ENCODE measurements at regions not wholly inside any gene's neighbourhood (a gene's known extent, or its start where the extent isn't known, plus 50 kb on each side); places are given as distances from the start of the nearest gene placed in this dataset.

DNA sequence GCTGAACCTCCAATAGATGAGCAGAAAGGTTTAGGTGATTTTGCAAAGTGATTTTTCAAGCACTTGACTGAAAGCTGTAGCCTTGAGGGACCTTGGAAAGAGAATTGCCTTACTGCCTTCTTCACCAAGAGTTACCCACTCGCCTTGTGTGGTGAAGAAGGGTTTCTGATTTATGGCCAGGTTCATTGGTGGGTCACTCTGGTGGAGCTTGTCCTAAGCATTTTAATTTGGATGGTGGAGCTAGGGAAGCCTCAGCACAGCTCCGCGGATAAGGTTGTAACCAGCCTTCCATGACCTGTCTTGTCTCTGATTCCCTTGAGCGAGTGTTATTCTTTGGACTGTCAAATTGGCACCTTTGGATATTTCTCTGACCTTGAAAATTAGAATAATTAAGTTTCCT, 226.4 kb downstream of the FAT3 start:
- Histone ChIP-seq H3K9me3 (ENCODE audit: control extremely low read depth in 1 of 5, control insufficient read depth in 4 of 5, insufficient read depth in 2 of 5, low read depth in 1 of 5, low read length in 4 of 5) (no peaks in the 10 kb centered on the region), H3K27ac (ENCODE audit: insufficient read depth in 1 of 2, low read depth in 1 of 2, low read length in 2 of 2, poor library complexity in 1 of 2, severe bottlenecking in 2 of 2) (no peak overlapping the region), H3K4me3 (ENCODE audit: control insufficient read depth in 1 of 7, extremely low read depth in 1 of 7, insufficient read depth in 4 of 7, low read depth in 2 of 7, low read length in 6 of 7) (no peak overlapping the region), H3K4me1 (ENCODE audit: control extremely low read depth in 1 of 4, control insufficient read depth in 4 of 4, insufficient read depth in 4 of 4, low read length in 3 of 4) (no peaks in the 10 kb centered on the region), H3K36me3 (ENCODE audit: control insufficient read depth in 4 of 4, insufficient read depth in 4 of 4, low read length in 3 of 4) (no peaks in the 10 kb centered on the region), H3K27me3 (replicated peaks in 2 of 5; ENCODE audit: control insufficient read depth in 4 of 5, insufficient read depth in 5 of 5, low read length in 4 of 5) (no peaks in the 10 kb centered on the region)
- POLR2A ChIA-PET, result no interaction called here
- CTCF ChIA-PET, result interaction anchor here (0.8 kb wide), 1 partner anchor 514 kb away, joined by 3 read pairs; no protein-coding TSS in a partner anchor
- DNase-seq, result no peak
- WGBS (ENCODE audit: insufficient coverage), result 94% methylated on average over 3 of the region's 4 CpGs

- CTCF ChIA-PET, result no interaction called here
- H3K4me3 ChIP-seq (ENCODE audit: control insufficient read depth in 1 of 7, extremely low read depth in 1 of 7, insufficient read depth in 4 of 7, low read depth in 2 of 7, low read length in 6 of 7), result no peak overlapping the region
- H3K27ac ChIP-seq (ENCODE audit: insufficient read depth in 1 of 2, low read depth in 1 of 2, low read length in 2 of 2, poor library complexity in 1 of 2, severe bottlenecking in 2 of 2), result no peak overlapping the region
- 100% methylated on average over 1 of the region's 3 CpGs for WGBS (ENCODE audit: insufficient coverage)
- POLR2A ChIA-PET, result no interaction called here
- H3K36me3 ChIP-seq (ENCODE audit: control insufficient read depth in 4 of 4, insufficient read depth in 4 of 4, low read length in 3 of 4), result no peaks in the 10 kb centered on the region
- H3K9me3 ChIP-seq (ENCODE audit: control extremely low read depth in 1 of 5, control insufficient read depth in 4 of 5, insufficient read depth in 2 of 5, low read depth in 1 of 5, low read length in 4 of 5), result no peaks in the 10 kb centered on the region
- DNase-seq, result no peak
- H3K4me1 ChIP-seq (ENCODE audit: control extremely low read depth in 1 of 4, control insufficient read depth in 4 of 4, insufficient read depth in 4 of 4, low read length in 3 of 4), result no peaks in the 10 kb centered on the region
- H3K27me3 ChIP-seq (replicated peaks in 2 of 5; ENCODE audit: control insufficient read depth in 4 of 5, insufficient read depth in 5 of 5, low read length in 4 of 5), result no peaks in the 10 kb centered on the region
Measured at GRCh38 chr11:92453055-92453454, 228.4 kb downstream of the FAT3 start.

GRCh38 chr11:92455210-92455790, 230.7 kb downstream of the FAT3 start:
- POLR2A ChIA-PET, result interaction anchor here (0.7 kb wide), 1 partner anchor 1890 kb away, joined by 3 read pairs; no protein-coding TSS in a partner anchor
- CTCF ChIA-PET, result no interaction called here

GRCh38 chr11:92457250-92457649, 232.6 kb downstream of the FAT3 start:
- no peaks in the 10 kb centered on the region for H3K27me3 ChIP-seq (replicated peaks in 2 of 5; ENCODE audit: control insufficient read depth in 4 of 5, insufficient read depth in 5 of 5, low read length in 4 of 5)
- H3K4me1 ChIP-seq (ENCODE audit: control extremely low read depth in 1 of 4, control insufficient read depth in 4 of 4, insufficient read depth in 4 of 4, low read length in 3 of 4), result no peaks in the 10 kb centered on the region
- H3K27ac ChIP-seq (ENCODE audit: insufficient read depth in 1 of 2, low read depth in 1 of 2, low read length in 2 of 2, poor library complexity in 1 of 2, severe bottlenecking in 2 of 2), result no peak overlapping the region

More at GRCh38 chr11:92455210-92455790, 230.7 kb downstream of the FAT3 start:
- WGBS (ENCODE audit: insufficient coverage), result no CpG with 5 or more reads among the region's 2 CpGs
- H3K4me1 ChIP-seq (ENCODE audit: control extremely low read depth in 1 of 4, control insufficient read depth in 4 of 4, insufficient read depth in 4 of 4, low read length in 3 of 4), result no peaks in the 10 kb centered on the region
- no peak overlapping the region for H3K4me3 ChIP-seq (ENCODE audit: control insufficient read depth in 1 of 7, extremely low read depth in 1 of 7, insufficient read depth in 4 of 7, low read depth in 2 of 7, low read length in 6 of 7)
- DNase-seq, result no peak
- no peaks in the 10 kb centered on the region for H3K9me3 ChIP-seq (ENCODE audit: control extremely low read depth in 1 of 5, control insufficient read depth in 4 of 5, insufficient read depth in 2 of 5, low read depth in 1 of 5, low read length in 4 of 5)
- no peak overlapping the region for H3K27ac ChIP-seq (ENCODE audit: insufficient read depth in 1 of 2, low read depth in 1 of 2, low read length in 2 of 2, poor library complexity in 1 of 2, severe bottlenecking in 2 of 2)
- H3K36me3 ChIP-seq (ENCODE audit: control insufficient read depth in 4 of 4, insufficient read depth in 4 of 4, low read length in 3 of 4), result no peaks in the 10 kb centered on the region
- H3K27me3 ChIP-seq (replicated peaks in 2 of 5; ENCODE audit: control insufficient read depth in 4 of 5, insufficient read depth in 5 of 5, low read length in 4 of 5), result no peaks in the 10 kb centered on the region

GRCh38 chr11:92458486-92458885, 233.9 kb downstream of the FAT3 start:
- Histone ChIP-seq H3K36me3 (ENCODE audit: control insufficient read depth in 4 of 4, insufficient read depth in 4 of 4, low read length in 3 of 4) (no peaks in the 10 kb centered on the region), H3K9me3 (ENCODE audit: control extremely low read depth in 1 of 5, control insufficient read depth in 4 of 5, insufficient read depth in 2 of 5, low read depth in 1 of 5, low read length in 4 of 5) (no peaks in the 10 kb centered on the region), H3K27ac (ENCODE audit: insufficient read depth in 1 of 2, low read depth in 1 of 2, low read length in 2 of 2, poor library complexity in 1 of 2, severe bottlenecking in 2 of 2) (no peak overlapping the region), H3K4me1 (ENCODE audit: control extremely low read depth in 1 of 4, control insufficient read depth in 4 of 4, insufficient read depth in 4 of 4, low read length in 3 of 4) (no peaks in the 10 kb centered on the region), H3K4me3 (ENCODE audit: control insufficient read depth in 1 of 7, extremely low read depth in 1 of 7, insufficient read depth in 4 of 7, low read depth in 2 of 7, low read length in 6 of 7) (no peak overlapping the region), H3K27me3 (replicated peaks in 2 of 5; ENCODE audit: control insufficient read depth in 4 of 5, insufficient read depth in 5 of 5, low read length in 4 of 5) (no peaks in the 10 kb centered on the region)
- CTCF ChIA-PET, result interaction anchor here (1.6 kb wide), 1 partner anchor 13 kb away, joined by 4 read pairs; no protein-coding TSS in a partner anchor
- no peak for DNase-seq
- POLR2A ChIA-PET, result no interaction called here

More at GRCh38 chr11:92457250-92457649, 232.6 kb downstream of the FAT3 start:
- WGBS (ENCODE audit: insufficient coverage), result no CpG with 5 or more reads among the region's 1 CpG
- Histone ChIP-seq H3K36me3 (ENCODE audit: control insufficient read depth in 4 of 4, insufficient read depth in 4 of 4, low read length in 3 of 4) (no peaks in the 10 kb centered on the region), H3K9me3 (ENCODE audit: control extremely low read depth in 1 of 5, control insufficient read depth in 4 of 5, insufficient read depth in 2 of 5, low read depth in 1 of 5, low read length in 4 of 5) (no peaks in the 10 kb centered on the region), H3K4me3 (ENCODE audit: control insufficient read depth in 1 of 7, extremely low read depth in 1 of 7, insufficient read depth in 4 of 7, low read depth in 2 of 7, low read length in 6 of 7) (no peak overlapping the region)
- CTCF ChIA-PET, result no interaction called here
- POLR2A ChIA-PET, result no interaction called here
- DNase-seq, result no peak

DNA sequence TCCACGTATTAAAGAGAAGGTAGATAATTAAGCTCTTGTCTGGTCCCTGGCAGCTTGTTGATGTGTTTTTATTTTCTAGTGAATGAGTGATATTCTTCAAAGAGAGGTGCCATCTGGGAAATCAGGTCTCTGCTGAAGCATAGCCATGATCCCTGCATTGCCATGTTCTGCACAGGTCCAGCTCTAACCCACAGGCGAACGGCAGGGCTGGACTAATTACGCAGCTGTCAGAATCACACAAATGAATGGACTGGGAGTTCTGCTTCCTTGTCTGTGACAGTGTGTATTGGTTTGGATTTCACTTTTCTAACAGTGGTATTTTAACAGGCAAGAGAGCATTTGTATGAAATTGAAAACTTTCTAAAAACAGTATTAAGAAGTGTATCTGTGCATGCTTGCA, 235.6 kb downstream of the FAT3 start:
- CTCF ChIA-PET, result interaction anchor here (0.7 kb wide), 1 partner anchor 10 kb away, joined by 3 read pairs; no protein-coding TSS in a partner anchor
- H3K4me1 ChIP-seq (ENCODE audit: control extremely low read depth in 1 of 4, control insufficient read depth in 4 of 4, insufficient read depth in 4 of 4, low read length in 3 of 4), result no peaks in the 10 kb centered on the region
- no peak overlapping the region for H3K4me3 ChIP-seq (ENCODE audit: control insufficient read depth in 1 of 7, extremely low read depth in 1 of 7, insufficient read depth in 4 of 7, low read depth in 2 of 7, low read length in 6 of 7)
- 90% methylated on average over 1 of the region's 4 CpGs for WGBS (ENCODE audit: insufficient coverage)
- no peak for DNase-seq
- H3K27me3 ChIP-seq (replicated peaks in 2 of 5; ENCODE audit: control insufficient read depth in 4 of 5, insufficient read depth in 5 of 5, low read length in 4 of 5), result no peaks in the 10 kb centered on the region
- no peak overlapping the region for H3K27ac ChIP-seq (ENCODE audit: insufficient read depth in 1 of 2, low read depth in 1 of 2, low read length in 2 of 2, poor library complexity in 1 of 2, severe bottlenecking in 2 of 2)
- POLR2A ChIA-PET, result no interaction called here
- no peaks in the 10 kb centered on the region for H3K36me3 ChIP-seq (ENCODE audit: control insufficient read depth in 4 of 4, insufficient read depth in 4 of 4, low read length in 3 of 4)
- no peaks in the 10 kb centered on the region for H3K9me3 ChIP-seq (ENCODE audit: control extremely low read depth in 1 of 5, control insufficient read depth in 4 of 5, insufficient read depth in 2 of 5, low read depth in 1 of 5, low read length in 4 of 5)

DNA sequence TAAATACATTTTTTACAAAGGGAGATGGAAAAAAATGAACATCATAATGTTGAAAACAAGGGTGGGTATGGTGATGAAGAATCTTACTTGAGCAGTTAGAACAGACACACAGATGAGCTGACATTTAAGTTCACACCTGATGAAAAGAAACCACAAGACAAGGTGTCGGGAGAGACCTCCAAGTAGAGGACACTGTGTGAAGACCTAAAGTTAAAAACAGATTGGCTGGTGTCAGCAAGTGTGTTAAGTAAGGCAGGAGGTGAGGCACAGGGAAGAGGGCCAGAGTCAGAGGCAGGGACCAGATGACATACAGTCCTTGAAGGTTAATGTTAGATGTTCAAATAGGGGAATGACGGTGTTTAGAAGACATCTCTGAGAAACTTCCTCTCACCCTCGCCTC, 236.8 kb downstream of the FAT3 start:
- CTCF ChIA-PET, result no interaction called here
- H3K27me3 ChIP-seq (replicated peaks in 2 of 5; ENCODE audit: control insufficient read depth in 4 of 5, insufficient read depth in 5 of 5, low read length in 4 of 5), result no peaks in the 10 kb centered on the region

More for the DNA sequence above, 236.8 kb downstream of the FAT3 start:
- POLR2A ChIA-PET, result no interaction called here
- Histone ChIP-seq H3K4me1 (ENCODE audit: control extremely low read depth in 1 of 4, control insufficient read depth in 4 of 4, insufficient read depth in 4 of 4, low read length in 3 of 4) (no peaks in the 10 kb centered on the region), H3K4me3 (ENCODE audit: control insufficient read depth in 1 of 7, extremely low read depth in 1 of 7, insufficient read depth in 4 of 7, low read depth in 2 of 7, low read length in 6 of 7) (no peak overlapping the region), H3K27ac (ENCODE audit: insufficient read depth in 1 of 2, low read depth in 1 of 2, low read length in 2 of 2, poor library complexity in 1 of 2, severe bottlenecking in 2 of 2) (no peak overlapping the region), H3K9me3 (ENCODE audit: control extremely low read depth in 1 of 5, control insufficient read depth in 4 of 5, insufficient read depth in 2 of 5, low read depth in 1 of 5, low read length in 4 of 5) (no peaks in the 10 kb centered on the region), H3K36me3 (ENCODE audit: control insufficient read depth in 4 of 4, insufficient read depth in 4 of 4, low read length in 3 of 4) (no peaks in the 10 kb centered on the region)
- DNase-seq, result no peak
- whole genome bisulfite sequencing (ENCODE audit: insufficient coverage), result 95% methylated on average over 3 of the region's 3 CpGs
